ENCODE measurements at regions not wholly inside any gene's neighbourhood (a gene's known extent, or its start where the extent isn't known, plus 50 kb on each side); places are given as distances from the start of the nearest gene placed in this dataset.
"Not testable (repeated sequence)": the region's sequence is repeated elsewhere in the genome, so short reads cannot be mapped to it uniquely, and the experiment has no call there.

GRCh38 chr21:27317601-27318000 lies 350.7 kb upstream of the ADAMTS5 start:
- not testable (repeated sequence) for DNase-seq

DNA sequence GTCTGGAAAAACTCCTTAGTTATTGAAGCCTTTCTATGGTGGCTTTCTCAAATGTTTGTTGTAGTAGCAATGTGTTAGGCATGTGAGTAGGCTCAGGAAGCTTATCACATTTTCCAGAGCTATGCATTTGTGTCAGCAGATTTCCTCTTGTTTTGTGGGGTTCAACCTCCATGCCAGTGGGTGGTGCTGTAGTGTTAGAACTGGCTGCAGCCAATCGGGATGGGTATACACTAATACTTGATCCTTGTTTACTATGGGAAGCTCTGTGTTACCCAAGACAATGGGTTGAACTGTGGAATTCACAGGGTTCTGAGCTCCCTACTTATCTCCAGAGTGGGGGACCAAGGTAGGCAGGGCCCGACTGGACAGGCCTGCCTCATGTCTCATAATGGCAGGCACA lies 348.5 kb upstream of the ADAMTS5 start:
- DNase-seq = no peak

DNA sequence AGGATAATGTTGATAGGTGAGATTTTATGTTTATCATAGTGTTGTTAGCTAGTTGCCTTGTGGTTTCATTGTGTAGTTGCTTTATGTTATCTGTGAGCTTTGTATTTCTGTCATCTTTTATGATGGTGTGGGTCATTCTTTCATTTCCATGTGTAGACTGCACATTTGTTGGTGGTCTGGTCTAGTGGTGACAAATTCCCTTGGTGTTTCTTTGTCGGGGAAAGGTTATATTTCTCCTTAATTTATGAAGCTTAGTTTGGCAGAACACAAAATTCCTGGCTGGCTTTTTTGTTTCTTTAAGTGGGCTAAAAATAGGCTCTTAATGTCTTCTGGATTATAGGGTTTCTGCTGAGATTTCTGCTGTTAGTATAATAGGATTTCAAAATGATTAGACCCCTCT lies 347.2 kb upstream of the ADAMTS5 start:
- DNase-seq = no peak

DNA sequence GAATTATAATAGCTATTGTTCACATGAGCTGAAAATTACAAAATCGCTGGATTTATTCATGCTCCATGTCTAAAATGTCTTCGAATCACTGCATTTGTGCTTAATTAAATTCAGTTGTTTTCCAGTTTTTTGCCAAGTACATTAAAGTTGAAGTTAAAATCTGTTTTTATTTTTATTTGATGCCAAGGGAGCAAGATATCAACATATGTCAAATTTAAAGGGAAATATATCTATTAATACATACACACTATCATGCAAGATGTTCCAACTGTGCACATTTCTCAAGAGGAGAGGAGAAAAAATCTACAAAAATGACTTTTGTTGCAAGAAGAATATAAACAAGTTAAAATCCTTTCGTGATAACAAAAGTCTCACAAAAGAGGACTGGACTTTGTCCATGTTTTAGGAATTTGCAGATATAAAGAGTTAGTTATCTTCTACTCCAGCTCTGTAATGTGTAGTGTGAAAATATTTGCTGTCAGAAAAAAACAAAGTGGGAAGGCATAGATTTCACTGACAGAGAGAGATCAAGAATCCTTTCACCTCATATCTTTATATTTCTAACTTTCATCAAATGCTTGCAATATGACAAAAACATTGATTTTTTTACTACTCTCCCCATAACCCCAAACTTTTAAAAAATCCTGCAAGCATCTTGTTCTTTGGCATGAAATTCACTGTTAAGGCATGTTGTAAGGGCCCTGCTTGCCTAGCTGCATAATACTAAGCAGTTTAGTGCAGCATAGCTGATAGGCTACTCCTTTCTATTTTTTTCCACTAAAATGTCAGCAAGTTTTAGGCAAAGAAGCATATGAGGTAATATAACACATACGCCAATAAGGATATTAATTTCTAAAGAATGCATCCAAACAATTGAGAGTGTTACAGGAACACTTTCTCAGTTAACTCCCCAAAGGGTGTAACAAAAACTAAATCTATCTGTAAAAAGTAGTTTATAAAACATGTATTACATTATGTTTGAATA lies 340.2 kb upstream of the ADAMTS5 start:
- DNase-seq = no peak

- DNase-seq = no peak
Observed at GRCh38 chr21:27306206-27306605, 339.3 kb upstream of the ADAMTS5 start.

DNA sequence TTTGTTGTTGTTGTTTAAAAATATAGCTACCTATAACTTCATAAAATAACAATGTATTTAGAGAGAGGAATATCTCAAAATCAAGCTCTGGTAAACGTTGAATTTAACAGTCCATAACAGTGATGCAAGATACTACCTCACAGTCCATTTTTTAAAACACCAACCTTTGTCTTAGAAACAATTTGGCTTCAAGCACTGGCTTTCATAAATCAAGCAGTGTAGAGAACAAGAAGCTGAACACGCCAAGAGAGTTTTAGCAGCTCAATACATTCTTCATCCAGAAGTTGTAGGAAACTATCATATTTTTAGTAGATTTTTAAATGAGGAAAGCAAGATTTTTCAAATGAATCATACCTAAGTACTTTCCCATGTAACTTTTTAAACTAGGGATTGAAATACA lies 334.3 kb upstream of the ADAMTS5 start:
- DNase-seq = no peak

GRCh38 chr21:27300770-27301169 lies 333.9 kb upstream of the ADAMTS5 start:
- no peak for DNase-seq

GRCh38 chr21:27298465-27298864 lies 331.6 kb upstream of the ADAMTS5 start:
- DNase-seq = no peak

GRCh38 chr21:27293239-27293638 lies 326.4 kb upstream of the ADAMTS5 start:
- DNase-seq = no peak

DNA sequence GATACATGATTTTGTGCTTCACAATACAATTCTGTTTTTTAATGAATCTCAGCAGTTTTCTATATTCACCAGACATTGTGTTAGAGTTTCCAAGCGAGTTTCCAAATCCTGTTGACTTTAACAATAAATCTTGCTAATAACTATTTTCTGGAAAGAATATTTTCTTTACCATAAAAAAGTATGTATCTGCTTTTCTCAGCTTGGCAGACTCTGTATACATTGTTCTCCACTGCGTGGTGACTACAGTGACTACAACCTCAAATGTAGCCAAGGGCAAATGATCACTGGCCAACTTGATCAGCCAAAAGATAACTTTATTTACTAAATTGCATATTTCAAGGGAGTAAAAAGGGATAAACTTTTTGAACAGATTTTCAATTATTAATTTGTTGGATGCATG lies 325.9 kb upstream of the ADAMTS5 start:
- DNase-seq = no peak

DNA sequence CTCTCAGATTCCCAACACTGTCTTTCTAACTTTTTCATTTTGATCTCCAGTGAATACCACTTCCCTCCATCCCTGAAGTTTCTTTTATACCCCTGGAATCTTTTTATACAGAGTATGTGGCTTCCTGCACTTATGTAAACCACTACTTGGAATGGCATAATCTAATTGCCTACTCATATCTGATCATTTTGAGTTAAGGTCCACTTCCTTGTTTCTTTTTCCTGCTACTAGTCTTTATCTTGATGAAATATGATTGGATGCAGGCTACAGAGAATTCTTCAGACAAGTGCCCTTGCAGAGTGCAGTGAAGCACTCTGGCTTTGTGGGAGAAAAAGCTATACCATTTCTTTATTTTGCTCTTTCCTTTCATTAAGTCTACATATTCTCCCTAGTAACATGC lies 325.3 kb upstream of the ADAMTS5 start:
- no peak for DNase-seq

GRCh38 chr21:27291006-27291405 lies 324.1 kb upstream of the ADAMTS5 start:
- no peak for DNase-seq

DNA sequence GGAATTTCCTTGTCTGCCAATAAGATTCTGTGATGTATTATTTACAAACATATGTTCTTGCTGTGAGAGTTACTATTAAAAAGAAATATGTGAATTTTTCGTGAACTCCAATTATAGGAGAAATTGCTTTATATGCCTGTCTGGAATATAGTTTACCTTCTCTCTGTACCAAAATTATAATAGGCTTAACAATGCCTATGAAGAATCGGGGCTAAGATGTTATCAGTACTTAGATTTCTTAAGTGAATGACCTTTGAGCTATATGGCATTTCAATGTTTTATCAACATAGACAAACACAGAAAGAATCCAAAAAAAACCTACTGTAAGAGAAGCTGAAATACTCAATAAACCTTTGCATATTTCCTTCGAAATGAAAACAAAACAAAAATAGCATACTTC lies 323.1 kb upstream of the ADAMTS5 start:
- DNase-seq = no peak

GRCh38 chr21:27286760-27287159 lies 319.9 kb upstream of the ADAMTS5 start:
- no peak for DNase-seq

DNA sequence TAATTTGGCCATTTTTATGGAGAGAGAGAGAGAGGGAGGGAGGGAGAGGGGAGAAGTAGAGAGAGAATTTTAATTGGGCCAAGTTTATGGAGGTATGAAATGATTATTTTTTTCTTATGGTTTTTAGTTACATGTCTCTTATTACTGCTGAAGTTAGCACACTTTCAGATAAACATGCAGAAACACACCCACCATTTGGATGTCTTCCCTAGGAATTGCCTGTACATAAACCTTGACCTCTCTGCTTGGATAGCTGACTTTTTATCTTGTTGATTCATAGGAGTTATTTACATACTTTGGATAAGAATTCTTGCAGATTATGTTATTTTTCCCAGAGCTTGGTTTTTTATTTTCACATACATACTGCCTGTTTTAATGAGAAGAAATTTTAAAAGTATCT lies 310.2 kb upstream of the ADAMTS5 start:
- no peak for DNase-seq

DNA sequence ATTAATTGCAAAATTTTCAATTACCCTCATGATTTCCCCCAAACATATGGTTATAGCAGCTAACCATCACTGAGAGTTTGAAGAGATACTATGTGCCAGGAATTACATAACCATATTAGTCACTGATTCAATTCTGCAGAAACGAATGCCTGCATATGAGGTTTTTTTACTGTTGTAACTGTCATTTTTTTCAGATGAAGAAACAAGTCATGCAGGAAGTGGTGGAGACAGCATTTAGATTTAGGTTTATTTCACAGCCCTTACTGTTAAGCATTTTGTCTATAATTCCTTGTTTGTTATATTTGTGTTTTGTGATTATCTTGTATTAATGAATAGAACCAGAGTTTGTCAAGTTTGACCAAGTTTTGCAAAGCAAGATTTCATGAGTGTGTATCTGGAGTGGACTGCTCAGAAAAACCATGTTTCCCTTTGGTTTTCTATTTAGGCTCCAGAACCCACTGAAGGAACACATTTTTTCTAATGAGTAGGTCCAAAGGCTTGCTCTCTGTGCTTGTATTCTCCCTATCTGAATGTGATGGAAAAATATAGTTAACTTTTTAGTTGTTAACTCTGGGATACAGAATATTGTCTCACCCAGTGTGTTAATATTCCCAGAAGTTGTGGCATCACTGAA lies 308.5 kb upstream of the ADAMTS5 start:
- DNase-seq = no peak

DNA sequence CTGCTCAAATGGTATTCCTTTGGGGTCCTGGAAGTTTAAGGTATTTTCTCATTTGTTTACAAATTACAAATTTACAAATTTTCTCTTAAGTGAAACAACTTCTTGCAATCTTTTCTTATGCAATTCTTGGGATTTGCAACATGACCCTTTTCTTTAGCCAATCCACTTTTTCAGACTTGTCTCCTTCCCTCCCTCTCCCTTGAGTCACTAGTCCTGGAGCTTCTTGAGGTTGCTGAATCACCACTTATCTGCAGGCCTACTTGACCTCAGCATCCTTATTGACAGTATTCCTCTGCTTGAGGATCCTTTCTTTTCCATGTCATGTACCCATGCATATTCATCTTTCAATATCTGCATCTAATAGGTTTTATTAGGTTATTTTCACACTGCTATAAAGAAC lies 302.8 kb upstream of the ADAMTS5 start:
- DNase-seq = no peak

DNA sequence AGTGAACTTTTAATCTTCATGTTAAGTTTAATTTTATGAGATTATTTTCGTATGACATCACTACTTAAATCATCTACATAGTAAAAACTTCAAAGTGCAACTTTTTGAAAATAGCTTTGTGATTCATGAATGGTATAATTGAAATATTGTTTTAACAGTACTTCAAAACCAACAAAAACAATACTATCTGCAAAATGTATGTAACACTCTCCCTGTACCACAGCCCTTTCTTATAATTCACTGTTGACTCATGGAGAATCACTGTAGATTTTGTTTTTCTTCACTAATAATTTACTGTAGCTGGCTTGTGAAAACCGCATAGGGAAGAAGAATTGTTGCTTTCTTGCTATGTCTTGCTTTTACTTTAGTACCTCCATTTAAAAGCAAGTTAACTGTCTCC lies 301.4 kb upstream of the ADAMTS5 start:
- DNase-seq = no peak

- DNase-seq = no peak
Observed at GRCh38 chr21:27265949-27266348, 299.1 kb upstream of the ADAMTS5 start.

DNA sequence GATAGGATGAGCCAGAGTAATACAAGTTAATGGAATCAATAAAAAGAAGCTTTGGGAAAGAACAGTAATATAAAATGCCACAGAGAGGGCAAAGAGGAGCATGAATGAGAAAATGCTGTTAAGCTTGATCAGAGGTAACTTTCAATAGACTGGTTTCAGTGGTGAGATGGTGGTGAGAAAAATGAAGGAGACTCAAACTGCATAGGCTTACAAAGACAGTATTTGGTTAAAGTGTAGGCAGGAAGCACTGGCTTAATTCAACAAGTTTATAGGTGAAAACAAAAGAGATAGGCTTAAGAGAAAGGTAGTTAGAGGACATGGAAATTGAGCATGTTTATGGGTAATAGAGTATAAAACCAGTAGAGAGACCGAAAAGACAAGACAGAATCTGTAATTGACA lies 298.6 kb upstream of the ADAMTS5 start:
- no peak for DNase-seq

DNA sequence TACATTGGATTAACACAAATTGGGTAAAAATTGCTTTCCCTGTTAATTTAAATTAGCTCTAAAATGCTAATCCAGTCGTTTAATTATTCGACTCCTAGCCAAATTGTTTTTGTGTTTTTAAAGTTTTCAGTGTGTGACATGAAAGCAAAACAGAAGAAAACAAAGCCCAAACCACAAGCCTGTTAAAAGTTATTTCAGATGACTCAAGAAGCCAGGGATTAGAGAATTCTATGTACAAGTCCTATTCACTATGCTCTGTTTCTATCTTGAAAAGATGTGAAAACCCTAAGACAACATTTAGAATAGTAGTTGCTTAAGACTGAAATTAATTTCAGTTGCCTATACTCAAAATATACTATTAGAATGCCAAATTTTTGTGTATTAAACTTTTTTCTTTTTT lies 294.8 kb upstream of the ADAMTS5 start:
- no peak for DNase-seq

DNA sequence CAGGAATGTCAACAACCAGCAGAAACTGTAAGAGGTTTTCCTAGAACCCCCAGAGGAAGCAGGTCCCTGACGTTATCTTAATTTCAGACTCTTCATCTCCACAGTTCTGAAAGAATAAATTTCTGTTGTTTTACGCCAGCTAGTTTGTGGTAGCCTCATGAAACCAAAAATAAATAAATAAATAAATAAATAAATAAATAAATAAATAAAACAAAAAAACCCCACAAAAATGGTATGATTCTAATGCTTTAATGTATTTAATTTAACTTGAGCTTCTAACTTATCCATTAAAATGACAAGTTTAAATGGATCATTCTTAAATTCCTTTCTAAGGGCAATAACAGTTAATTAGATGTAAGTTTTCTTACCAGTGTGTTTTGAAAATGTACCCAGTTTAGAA lies 293.8 kb upstream of the ADAMTS5 start:
- no peak for DNase-seq

- DNase-seq = no peak
Observed at GRCh38 chr21:27258742-27259448, 292.0 kb upstream of the ADAMTS5 start.
